ENCODE measurements at regions not wholly inside any gene's neighbourhood (a gene's known extent, or its start where the extent isn't known, plus 50 kb on each side); places are given as distances from the start of the nearest gene placed in this dataset.

GRCh38 chr2:16591370-16591933 is 74.2 kb downstream of the CYRIA start:
- TF ChIP-seq CTCF (IDR thresholded peaks at IDR 0.05; ENCODE audit: control extremely low read depth in 1 of 3, insufficient read depth in 1 of 3, low read depth in 1 of 3, low read length in 3 of 3) = no peak
- no peak for TF ChIP-seq POLR2A (IDR thresholded peaks at IDR 0.05; ENCODE audit: control extremely low read depth in 1 of 2, low read depth in 2 of 2, low read length in 2 of 2)
- TF ChIP-seq SRF (IDR thresholded peaks at IDR 0.05; ENCODE audit: low read depth, low read length) = no peak
- TF ChIP-seq EP300 (IDR thresholded peaks at IDR 0.05; ENCODE audit: borderline replicate concordance in 1 of 2, low read depth in 2 of 2, low read length in 2 of 2) = no peak
- no peak for TF ChIP-seq TAF1 (IDR thresholded peaks at IDR 0.05; ENCODE audit: low read depth, low read length)
- TF ChIP-seq EZH2 (IDR thresholded peaks at IDR 0.05; ENCODE audit: low read depth, low read length, severe bottlenecking) = no peak
- TF ChIP-seq JUND (IDR thresholded peaks at IDR 0.05; ENCODE audit: low read length) = no peak
- TF ChIP-seq ATF2 (IDR thresholded peaks at IDR 0.05; ENCODE audit: low read length) = no peak
- no peak for TF ChIP-seq MAX (IDR thresholded peaks at IDR 0.05)
- no peak for TF ChIP-seq PHF8 (conservative IDR thresholded peaks at IDR 0.05; ENCODE audit: low read depth, low read length)
- no peak for TF ChIP-seq RAD21 (IDR thresholded peaks at IDR 0.05 in 1 of 2, conservative IDR thresholded peaks at IDR 0.05 in 1 of 2; ENCODE audit: low read depth in 2 of 2, low read length in 2 of 2)

Measured in H1 (cell line).